Activated CD4-positive, alpha-beta T cell treated with anti-CD3 and anti-CD28 coated beads, Interleukin-2, amount 10 ng/mL, durations not matched to agents 7 days and 5 days (primary cell): ENCODE measurements at regions not wholly inside any gene's neighbourhood (a gene's known extent, or its start where the extent isn't known, plus 50 kb on each side); places are given as distances from the start of the nearest gene placed in this dataset.

Source experiments
- CTCF ChIA-PET: fragments of 350-600 bp; sonication (Branson Sonifier 250); formaldehyde crosslinking; loops from one replicate; lab custom pipeline; 2021; ENCODE audit warnings: antibody characterized with exemption; lab: Charles Lee
- POLR2A ChIA-PET: fragments of 350-600 bp; sonication (Branson Sonifier 250); formaldehyde crosslinking; loops from one replicate; lab custom pipeline; 2021; ENCODE audit warnings: antibody characterized with exemption; lab: Charles Lee
- DNase-seq: peaks from one replicate; pipeline ENCODE4 v3.0.0-alpha.2; 2020
- H3K27ac Mint-ChIP-seq: one replicate; pipeline ENCODE4 v1.8.0; 2021; ENCODE audit warnings: mild to moderate bottlenecking, moderate library complexity, mixed read lengths
- H3K27me3 Mint-ChIP-seq: one replicate; pipeline ENCODE4 v1.8.0; 2021; ENCODE audit warnings: mixed read lengths
- H3K36me3 Mint-ChIP-seq: one replicate; pipeline ENCODE4 v1.8.0; 2021; ENCODE audit warnings: low read depth, mixed read lengths
- H3K4me1 Mint-ChIP-seq: one replicate; pipeline ENCODE4 v1.8.0; 2021; ENCODE audit warnings: mixed read lengths
- H3K4me3 Mint-ChIP-seq: one replicate; pipeline ENCODE4 v1.8.0; 2021; ENCODE audit warnings: mild to moderate bottlenecking, moderate library complexity, mixed read lengths
- H3K9me3 Mint-ChIP-seq: one replicate; pipeline ENCODE4 v1.8.0; 2021; ENCODE audit warnings: mixed read lengths

DNA sequence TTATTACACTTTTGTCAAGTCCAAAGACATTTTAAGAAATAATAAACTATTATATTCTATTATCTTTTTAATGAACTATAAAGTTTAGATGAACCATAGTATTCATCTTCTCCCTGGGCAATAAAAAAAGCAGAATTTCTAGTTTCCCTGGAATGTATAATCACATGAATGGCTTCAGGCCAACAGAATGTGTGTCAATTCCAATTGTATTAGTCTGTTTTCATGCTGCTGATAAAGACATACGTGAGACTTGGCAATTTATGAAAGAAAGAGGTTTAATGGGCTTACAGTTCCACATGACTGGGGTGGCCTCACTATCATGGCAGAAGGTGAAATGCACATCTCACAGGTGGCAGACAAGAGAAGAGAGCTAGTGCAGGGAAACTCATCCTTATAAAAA is 70.7 kb upstream of the ANXA10 start:
- DNase-seq: no peak
- Mint-ChIP-seq H3K27me3 (no peaks in the 10 kb centered on the region), H3K9me3 (peaks cover 3% of the 10 kb centered on the region), H3K27ac (no peak overlapping the region), H3K4me1 (no peaks in the 10 kb centered on the region), H3K36me3 (no peaks in the 10 kb centered on the region), H3K4me3 (no peak overlapping the region)
- ChIA-PET CTCF (no interaction called here), POLR2A (no interaction called here)

DNA sequence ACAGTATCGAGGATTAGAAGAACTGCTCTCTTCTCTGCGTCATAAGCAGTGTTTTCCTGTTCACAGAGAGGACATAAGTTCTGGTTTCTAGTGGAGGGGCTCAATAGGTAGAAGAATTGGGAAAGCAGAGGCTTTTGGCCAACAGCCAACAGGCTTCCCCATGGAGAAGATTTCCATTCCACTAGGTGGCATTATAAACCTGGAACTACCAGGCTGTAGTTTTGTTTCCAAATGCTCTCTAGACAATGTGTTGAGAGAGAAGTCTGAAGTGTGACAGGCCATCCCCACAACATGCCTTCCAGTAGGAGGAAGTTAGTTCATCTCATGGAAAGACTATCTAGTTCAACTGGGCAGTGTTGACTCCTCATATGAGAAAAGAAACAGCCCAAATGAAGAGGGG is 63.8 kb upstream of the ANXA10 start:
- H3K36me3 Mint-ChIP-seq: no peaks in the 10 kb centered on the region
- no peaks in the 10 kb centered on the region for H3K9me3 Mint-ChIP-seq
- H3K4me1 Mint-ChIP-seq: no peaks in the 10 kb centered on the region
- no peak overlapping the region for H3K4me3 Mint-ChIP-seq
- POLR2A ChIA-PET: no interaction called here
- CTCF ChIA-PET: no interaction called here
- no peaks in the 10 kb centered on the region for H3K27me3 Mint-ChIP-seq
- no peak for DNase-seq
- no peak overlapping the region for H3K27ac Mint-ChIP-seq

DNA sequence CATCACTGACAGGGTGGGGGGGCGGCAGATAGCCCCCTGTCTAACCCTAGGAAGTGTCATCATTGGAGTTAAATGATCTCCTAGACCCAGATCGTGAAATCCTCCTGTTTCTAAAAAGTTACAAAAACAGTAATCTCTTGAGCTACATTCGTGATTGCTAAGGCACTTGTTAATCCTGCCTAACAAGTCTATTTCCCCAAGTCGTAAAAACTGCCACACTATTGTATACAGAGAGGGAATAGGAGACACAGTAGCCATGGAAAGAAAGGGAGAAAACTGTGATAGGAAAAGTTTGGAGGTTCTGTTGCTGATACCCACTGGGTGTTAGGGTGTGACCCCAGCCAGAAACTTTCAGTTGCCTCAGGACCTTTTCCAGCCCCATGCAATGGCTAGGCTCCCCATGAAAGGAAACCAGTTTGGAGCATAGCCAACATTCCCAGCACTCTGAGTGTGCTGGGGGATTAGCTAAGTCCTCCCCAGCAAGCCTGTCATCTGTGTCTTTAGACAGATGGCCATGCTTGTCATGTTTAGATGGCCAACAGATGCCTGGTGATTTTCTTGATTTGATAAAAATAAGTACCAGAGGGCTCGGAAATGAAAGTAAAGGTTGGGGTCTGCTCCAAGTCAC is 63.3 kb upstream of the ANXA10 start:
- no peaks in the 10 kb centered on the region for H3K27me3 Mint-ChIP-seq
- H3K36me3 Mint-ChIP-seq: no peaks in the 10 kb centered on the region
- no peak for DNase-seq
- ChIA-PET CTCF (no interaction called here), POLR2A (no interaction called here)
- H3K9me3 Mint-ChIP-seq: no peaks in the 10 kb centered on the region
- H3K4me3 Mint-ChIP-seq: no peak overlapping the region
- no peaks in the 10 kb centered on the region for H3K4me1 Mint-ChIP-seq
- no peak overlapping the region for H3K27ac Mint-ChIP-seq

DNA sequence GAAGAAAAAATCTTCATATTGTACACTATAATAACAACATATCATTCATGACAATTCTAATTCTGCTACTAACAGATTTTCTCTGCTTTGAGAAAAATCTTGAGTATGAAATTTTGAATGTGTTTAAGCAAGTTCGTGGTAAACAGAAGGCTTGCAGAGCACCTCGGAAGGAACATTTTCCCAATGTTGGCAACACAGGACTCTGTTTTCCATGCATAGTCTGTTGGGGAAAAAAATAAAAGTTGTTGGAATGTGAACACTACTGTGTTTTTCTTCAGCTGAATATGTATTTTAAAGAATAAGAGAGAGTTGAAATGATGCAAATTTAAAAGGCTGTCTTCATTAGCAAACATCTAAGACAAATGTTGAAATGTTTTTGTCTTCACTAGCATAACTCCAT is 54.7 kb upstream of the ANXA10 start:
- no peaks in the 10 kb centered on the region for H3K36me3 Mint-ChIP-seq
- POLR2A ChIA-PET: no interaction called here
- H3K27ac Mint-ChIP-seq: no peak overlapping the region
- H3K4me1 Mint-ChIP-seq: no peaks in the 10 kb centered on the region
- no peaks in the 10 kb centered on the region for H3K9me3 Mint-ChIP-seq
- CTCF ChIA-PET: no interaction called here
- H3K27me3 Mint-ChIP-seq: no peaks in the 10 kb centered on the region
- no peak overlapping the region for H3K4me3 Mint-ChIP-seq
- DNase-seq: no peak

DNA sequence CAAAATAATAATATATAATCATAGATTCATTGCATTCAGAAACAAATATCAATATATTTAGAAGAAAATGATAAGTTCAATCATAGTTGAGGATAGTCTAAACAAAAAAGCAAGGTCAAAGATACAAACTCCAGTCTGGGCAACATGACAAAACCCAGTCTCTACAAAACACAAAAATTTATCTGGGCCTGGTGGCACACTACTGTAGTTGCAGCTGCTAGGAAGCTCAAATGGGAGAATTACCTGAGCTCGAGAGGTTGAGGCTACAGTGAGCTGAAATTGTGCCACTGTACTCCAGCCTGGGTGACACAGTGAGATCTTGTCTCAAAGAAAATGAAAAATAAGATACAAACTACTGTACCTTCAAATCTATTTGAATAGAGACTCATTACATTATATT is 52.7 kb upstream of the ANXA10 start:
- Mint-ChIP-seq H3K27me3 (no peaks in the 10 kb centered on the region), H3K27ac (no peak overlapping the region), H3K9me3 (no peaks in the 10 kb centered on the region), H3K4me3 (no peak overlapping the region), H3K36me3 (no peaks in the 10 kb centered on the region), H3K4me1 (no peaks in the 10 kb centered on the region)
- ChIA-PET POLR2A (no interaction called here), CTCF (no interaction called here)
- DNase-seq: no peak
